Jurkat, Clone E6-1 (cell line): ENCODE measurements at regions not wholly inside any gene's neighbourhood (a gene's known extent, or its start where the extent isn't known, plus 50 kb on each side); places are given as distances from the start of the nearest gene placed in this dataset.
"Not testable (repeated sequence)": the region's sequence is repeated elsewhere in the genome, so short reads cannot be mapped to it uniquely, and the experiment has no call there.

Source experiments
- DNase-seq: peaks from one replicate; pipeline ENCODE4 v3.0.0-alpha.2; 2011; ENCODE audit warnings: low read depth, low spot score
- H3K4me3 ChIP-seq: 2 replicates; pipeline ENCODE4 v1.5.1; 2011; ENCODE audit warnings: mild to moderate bottlenecking, low read length, control low read depth, moderate library complexity

DNA sequence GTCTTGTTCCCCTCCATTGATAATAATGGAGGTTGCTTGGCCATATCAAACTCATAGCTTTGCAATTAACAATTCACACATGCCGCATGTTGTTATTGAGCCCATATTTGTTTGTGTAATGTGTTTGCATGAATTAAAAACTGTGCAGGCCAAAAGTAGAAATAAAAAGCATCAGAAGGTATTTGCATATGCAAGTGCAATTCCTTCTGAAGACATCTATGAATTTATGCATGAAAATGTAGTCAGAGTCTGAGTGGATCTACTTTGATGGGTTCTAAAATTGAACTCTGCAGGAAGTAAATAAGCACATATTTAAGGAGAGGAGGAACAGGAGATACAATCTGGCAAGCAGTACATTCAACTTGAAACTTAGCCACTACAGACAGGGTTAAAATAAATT, 1004.6 kb upstream of the WWC1 start:
- DNase-seq: no peak
- no peak overlapping the region for H3K4me3 ChIP-seq

DNA sequence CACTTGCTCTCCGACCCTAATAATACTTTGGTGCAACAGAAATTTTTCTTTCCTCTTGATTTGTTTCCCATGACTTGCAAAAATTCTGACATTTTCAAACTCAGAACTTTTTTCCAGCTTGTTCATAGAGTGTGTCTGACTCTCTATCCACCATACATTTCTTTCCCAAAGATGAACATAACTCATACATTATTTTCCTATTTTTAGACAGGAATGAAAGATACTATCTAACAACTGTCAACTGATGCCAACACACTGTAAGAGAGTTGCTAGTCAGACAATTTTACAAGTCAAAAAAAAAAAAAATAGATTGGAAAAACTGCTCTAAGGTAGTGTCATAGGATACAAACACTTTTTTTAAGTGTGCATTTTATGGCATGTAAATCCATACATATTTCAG, 1001.0 kb upstream of the WWC1 start:
- no peak overlapping the region for H3K4me3 ChIP-seq
- no peak for DNase-seq

DNA sequence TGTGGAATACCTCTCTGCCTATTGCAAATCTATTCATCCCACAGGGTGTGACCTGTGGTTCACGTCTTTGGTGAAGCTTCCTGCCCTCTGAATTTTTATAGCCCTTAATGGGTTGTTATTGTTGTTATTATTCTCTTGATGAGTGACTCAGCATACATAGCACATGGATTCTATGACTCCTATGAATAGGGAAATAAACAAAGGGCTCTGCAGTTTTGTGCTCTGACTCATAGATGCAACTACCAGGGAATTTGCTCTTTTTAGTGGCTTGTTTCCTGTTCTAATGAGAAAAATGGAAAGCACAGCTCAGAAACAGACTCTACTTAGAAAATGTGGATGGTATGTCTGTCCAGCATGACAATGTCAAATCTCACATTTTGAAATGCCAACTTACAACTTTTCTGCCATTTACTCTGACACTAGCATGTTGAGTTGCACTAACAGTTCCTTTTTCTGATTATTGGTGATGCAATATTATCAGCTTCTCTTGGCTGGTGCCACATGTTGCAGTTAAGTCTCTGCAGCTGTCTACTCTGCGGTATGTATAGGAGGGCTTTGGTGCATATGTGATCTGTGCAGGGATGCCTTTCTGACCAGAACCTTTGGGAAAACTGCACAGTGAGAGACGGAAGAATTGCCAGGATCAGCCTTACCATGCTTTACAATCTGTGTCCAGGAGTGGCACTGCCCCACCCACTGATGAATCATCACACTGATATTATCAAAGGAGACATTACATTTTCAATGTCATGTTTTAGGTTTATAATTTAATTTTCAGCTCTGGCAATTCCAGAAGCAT, 996.4 kb upstream of the WWC1 start:
- no peak overlapping the region for H3K4me3 ChIP-seq
- no peak for DNase-seq

DNA sequence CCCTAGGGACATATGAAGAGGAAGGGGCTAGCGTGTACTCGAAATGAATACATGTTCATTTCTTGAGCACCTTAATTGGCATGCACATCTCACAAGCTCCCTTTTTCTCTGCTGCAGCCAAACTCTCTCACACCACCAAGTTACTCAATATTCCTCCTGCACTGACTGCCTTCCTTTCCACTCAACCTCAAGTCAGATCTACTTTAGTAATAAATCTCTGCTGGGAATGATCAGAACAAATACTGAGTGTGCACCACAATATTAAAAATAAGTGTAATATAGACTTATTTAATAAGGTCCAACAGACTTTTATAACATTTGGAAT, 995.8 kb upstream of the WWC1 start:
- no peak overlapping the region for H3K4me3 ChIP-seq
- DNase-seq: no peak

DNA sequence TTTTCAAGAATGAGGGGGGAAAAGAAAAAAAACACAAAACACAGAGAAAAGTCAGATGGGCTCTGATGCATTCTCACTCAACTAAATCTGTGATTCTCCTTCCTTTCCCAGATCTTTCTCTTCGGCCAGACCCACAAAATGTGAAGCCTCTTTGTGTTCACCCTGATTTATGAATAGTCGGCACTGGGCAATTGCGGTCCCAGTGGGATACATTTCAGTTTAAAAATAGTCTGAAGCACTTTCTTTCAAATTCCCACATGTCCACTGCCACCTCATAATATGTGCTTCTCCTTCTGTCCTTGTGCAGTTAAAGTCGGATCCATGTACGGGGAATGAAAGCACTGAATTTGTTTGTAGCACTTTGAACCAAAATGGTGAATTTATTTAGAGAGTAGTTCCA, 995.4 kb upstream of the WWC1 start:
- H3K4me3 ChIP-seq: no peak overlapping the region
- no peak for DNase-seq

DNA sequence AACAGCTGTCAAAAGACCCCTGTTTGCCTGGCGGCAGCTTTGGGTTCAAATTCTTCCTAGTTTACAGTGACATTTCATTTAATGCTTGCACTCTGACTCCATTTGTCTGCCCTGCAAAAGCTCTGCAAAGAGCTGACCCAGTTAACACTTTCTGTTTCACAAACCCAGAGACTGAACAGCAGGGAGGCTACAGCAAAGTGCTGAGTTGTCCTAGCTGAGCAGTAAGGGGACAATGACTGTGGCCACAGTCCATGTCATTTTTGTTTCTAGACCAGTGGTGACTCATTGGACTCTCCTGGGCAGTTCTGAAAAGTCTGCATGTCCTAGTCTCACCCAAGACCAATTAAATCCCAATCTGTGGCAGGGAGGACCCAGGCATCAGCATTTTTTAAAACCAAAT, 994.8 kb upstream of the WWC1 start:
- DNase-seq: no peak
- H3K4me3 ChIP-seq: no peak overlapping the region

DNA sequence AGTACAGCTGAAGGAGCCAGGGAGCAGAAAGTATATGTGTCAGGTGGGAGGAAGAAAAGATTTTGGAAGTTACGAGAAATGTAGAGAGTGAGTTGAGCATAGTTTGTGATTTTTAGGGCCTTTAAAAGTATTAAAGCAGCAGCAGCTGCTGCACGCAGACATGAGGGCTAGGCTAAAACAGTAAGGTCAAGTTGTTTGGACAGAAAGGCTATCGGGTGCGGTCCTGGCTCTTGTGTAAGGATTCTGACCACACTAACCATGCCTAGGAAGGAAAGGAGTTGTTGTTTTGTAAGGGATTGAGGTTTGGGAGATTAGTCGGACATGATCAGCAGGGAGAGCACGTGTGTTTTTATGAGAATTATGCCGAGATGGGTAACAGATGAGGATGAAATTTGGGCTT, 991.6 kb upstream of the WWC1 start:
- H3K4me3 ChIP-seq, DNase-seq: not testable (repeated sequence)

DNA sequence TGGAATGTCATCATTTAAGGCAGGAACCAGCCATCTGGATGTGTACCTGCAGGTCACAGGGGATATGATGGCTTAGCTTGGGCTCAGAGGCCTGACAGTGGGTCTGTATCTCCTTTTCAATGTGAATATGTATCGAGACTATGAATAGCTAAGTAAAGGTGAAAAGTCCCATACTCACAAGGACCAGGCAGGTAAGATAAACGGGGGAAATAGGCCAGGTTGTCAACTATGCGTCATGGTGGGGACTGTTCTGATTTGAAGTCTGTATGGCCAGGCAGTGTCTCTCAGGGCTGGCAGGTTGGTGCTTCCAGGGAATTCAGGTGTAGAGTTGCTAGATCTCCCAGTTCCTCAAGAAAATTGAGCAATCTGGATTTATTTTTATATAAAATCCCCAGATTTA, 987.9 kb upstream of the WWC1 start:
- no peak for DNase-seq

DNA sequence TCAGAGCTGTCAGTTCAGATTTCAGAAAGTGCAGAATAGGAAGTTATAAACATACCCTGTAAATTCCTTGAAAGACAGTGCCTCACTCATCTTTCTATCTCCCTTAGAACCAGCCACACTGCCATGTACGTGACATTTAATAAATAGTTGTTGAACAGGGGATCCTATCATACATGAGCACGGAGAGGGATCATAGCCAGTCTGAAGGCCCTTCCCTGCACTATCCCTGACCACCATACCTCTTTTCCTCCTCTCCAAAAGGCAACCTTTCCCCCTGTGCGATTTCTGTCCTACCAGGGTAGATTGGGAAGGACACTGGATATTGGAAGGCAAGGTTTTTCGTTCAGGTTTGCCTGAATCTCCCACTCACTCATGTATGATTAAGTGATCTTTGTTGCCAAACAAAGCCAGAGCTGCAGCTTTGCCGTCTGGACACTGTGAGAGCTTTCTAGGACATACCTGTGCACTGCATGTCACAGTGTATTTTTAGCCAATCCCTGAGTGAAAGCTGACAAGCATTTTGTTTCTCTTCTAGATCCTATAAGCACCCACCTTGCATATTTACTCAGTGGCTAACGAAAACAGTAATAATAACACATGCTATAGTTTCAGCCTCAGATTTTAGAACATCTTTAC, 986.5 kb upstream of the WWC1 start:
- no peak overlapping the region for H3K4me3 ChIP-seq

More for the DNA sequence above, 987.9 kb upstream of the WWC1 start:
- H3K4me3 ChIP-seq: no peak overlapping the region

DNA sequence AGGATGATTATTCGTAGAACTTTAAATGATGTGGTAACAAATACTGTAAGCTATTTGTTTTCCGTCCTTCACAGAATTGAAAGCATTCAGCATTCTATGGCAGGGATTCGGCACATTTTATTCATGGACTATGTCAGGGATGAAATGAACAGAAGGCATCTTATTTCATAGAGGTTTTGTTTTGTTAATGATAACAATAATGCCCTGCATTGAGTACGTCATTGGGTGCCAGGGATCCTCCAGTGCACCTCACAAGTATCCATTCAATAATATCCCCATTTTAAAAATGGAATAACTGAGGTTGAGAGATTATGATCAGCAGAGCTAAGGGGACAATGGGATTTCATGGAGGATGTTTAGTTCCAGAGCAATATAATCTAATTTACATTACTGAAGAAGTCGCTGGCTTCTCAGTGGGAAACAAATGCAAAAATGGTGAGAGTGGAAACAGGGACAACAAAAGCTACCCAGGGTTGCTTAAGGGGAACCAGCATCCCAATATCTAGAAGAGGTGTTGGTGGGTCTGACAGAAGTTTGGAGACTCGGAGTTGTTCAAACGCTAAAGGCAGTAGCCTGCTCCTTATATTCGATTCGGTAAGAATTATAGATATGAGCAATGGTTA, 985.7 kb upstream of the WWC1 start:
- H3K4me3 ChIP-seq: no peak overlapping the region
- DNase-seq: no peak

More for the DNA sequence above, 986.5 kb upstream of the WWC1 start:
- DNase-seq: no peak

DNA sequence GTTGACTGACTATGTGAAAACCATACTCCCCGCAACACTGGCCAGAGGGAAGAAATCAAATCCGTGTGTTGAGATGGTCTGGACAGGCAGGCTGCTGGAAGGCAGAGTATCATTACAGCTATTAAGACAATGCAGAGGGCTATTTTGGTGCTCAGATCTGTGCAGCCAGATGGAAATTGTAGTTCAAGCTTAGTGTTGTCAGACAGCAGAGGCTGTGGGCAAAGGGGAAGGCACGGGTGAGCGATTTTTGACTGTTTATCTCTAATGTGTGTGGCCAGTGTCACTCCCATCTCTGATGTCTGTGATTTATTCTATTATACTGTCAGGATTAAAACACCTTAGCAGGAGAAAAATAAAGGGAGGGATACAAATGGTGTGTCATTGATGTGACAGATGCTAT, 984.4 kb upstream of the WWC1 start:
- no peak overlapping the region for H3K4me3 ChIP-seq
- DNase-seq: no peak

DNA sequence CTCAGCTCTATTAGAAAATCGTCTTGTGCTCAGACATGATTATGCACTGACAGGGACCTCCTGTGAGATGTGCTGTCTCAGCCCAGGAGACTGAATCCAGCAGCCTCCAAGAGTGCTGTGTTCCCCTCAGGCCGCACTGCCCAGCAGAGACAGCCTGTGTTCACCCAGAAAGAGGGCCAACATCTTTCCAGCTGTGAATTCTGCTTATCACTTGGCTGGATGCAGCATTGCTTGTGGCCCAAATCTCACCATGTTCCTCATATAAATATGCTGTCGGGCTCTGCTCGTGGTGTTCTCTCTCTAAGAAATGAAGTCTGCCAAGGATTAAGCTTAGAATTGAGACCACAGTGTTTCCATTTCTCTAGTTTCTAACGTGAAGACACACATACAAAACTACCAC, 983.0 kb upstream of the WWC1 start:
- DNase-seq: no peak
- no peak overlapping the region for H3K4me3 ChIP-seq

DNA sequence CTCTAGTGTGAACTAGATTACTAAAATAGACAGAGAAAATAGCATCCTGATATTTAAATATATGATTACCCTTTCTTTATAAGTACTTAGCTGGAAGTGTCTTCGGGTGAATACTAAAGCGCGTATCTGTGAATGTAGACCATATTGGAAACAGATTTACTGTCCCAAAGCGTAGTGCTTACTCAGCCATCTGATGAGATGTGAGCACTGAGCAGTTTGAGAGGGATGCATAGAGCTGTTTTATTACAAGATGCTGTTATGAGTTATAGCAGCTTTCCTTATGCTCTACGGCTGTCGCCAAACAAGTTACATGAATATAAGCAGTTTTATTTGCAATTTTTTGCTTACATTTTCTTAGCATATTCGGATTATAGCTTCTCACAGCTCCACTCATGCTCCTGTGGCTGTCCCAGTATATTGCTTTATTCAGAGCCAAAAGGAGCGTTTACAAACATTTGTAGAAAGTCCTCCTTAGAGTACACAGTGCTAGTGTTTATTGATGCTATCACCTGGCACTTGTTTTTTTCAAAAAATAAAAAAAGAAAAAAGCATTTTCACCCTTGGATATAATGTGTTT, 981.4 kb upstream of the WWC1 start:
- DNase-seq: no peak
- H3K4me3 ChIP-seq: no peak overlapping the region

DNA sequence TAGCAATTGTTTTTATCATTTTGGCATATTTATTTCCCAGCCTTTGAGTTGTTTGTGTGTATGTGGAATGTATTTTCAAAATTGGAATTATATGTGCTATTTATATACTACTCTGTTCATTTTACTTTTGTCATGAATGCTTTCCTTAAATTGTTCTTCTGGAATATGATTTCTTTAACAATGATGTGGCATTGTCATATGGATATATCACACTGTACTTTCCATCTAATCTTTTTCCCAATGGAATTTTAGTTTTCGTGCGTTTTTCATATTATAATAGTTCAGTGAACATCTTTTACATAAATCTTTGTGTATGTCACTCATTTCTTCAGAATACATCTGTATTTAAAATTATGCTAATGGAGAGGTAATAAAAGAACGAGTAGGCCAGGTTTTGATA, 980.1 kb upstream of the WWC1 start:
- no peak overlapping the region for H3K4me3 ChIP-seq
- no peak for DNase-seq

DNA sequence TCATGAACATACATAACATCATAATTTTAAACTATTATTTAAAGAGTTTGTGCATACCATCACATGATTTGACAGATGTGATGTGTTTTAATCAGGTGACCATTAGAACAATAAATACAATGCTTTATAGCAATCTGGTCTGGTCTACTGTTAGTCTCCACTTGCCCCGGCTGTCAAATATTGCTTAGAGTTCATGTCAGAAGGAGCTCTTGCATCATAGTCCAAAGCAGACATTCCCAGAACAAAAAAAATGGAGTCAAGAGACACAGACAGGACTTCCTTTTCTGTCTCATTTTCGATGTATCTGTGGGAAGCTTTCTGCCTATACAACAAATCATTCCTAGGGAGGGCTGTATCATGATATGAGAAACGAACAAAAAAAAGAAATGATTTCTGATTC, 979.2 kb upstream of the WWC1 start:
- DNase-seq: no peak
- no peak overlapping the region for H3K4me3 ChIP-seq

DNA sequence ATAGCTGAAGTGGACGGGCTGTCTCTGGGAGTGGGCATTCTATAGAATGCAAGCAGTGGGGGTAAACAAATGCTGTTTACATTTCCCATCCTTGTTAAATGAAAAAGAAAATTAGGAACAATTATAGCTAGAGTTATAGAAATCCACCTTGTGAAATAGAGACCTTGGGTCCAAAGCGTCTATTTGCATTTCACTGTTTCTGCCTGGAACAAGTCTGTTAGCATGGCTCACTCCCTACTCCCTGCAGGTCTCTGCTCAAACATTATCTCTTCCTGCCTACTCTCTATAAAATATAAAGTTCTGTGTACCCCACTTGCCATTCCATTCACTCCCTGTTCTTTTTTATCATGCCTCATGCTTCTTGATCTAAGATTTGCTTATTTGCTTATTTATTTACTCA, 975.7 kb upstream of the WWC1 start:
- no peak overlapping the region for H3K4me3 ChIP-seq
- no peak for DNase-seq

DNA sequence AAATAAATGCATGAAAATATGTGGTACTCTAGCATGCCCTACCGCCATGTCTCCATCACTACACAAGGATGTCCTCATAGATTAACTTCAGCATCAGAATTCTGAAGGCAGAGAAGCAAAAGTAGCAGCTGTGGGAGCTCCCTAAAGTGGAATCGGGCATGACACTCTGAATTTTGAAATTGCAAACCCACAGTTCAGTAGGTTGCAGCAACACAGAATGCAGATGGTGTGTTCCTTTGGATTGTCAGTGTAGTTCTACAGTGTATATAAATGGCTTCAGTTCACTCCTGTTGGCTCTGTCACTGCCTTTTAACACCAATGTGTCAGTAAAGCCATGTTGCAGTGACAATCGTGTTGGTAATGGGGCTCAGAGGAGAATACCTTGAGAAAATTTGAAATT, 973.6 kb upstream of the WWC1 start:
- no peak for DNase-seq
- H3K4me3 ChIP-seq: no peak overlapping the region

DNA sequence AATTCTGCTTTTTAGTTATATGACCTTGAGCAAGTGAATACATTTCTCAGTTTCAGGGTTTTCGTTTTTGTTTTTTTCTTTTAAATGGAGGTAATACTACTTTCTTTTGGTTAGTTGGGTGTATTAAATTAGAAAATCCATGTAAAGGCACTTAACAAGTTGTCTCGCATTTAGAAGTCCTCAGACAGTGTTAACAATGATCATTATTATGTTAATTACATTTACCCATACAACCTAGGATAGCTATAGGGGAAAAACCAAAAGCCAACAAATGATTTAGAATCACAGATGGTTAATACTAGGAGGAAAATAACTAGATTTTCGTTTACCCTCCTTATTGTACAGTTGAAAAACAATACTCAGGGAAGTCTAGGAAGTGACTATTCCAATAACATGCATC, 972.2 kb upstream of the WWC1 start:
- DNase-seq: no peak
- no peak overlapping the region for H3K4me3 ChIP-seq

DNA sequence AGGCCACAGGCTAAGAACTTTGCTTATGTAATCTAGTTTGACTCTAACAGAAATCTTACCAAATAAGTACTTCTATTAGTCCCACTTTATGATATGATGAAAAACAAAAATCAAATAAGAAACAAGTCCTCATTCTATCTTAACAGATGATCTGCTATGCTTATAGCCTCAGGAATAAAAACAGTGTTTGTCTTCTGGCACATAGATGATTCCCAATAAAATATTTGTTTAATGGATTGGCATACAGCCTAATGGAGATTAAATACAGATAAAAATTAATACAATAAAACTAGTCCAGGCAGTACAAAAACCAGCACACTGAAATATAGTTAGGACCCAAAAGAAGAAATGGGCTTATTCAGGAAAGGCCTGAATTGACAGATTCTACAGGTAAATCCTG, 971.4 kb upstream of the WWC1 start:
- no peak for DNase-seq
- no peak overlapping the region for H3K4me3 ChIP-seq

DNA sequence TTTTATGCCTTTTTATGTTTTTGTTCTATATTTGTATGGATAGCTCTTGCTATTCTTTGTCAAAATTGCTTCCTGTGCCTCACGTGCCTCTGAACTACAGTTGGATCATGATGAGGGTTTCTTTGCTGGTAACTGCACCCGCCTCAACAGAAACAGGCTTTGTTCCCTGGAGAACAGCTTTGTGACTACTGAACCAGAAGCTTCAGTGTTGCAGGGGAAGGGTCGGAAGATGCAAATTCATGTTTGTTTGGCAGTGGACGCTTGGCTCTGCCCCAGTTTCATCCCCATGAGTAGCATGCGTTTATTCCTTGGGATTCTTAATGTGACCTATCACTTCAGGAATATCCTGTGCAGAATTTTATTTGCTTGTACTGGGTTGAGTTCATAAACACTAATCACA, 959.1 kb upstream of the WWC1 start:
- DNase-seq: no peak
- no peak overlapping the region for H3K4me3 ChIP-seq
